CD4-positive, alpha-beta memory T cell (primary cell): ENCODE measurements at regions not wholly inside any gene's neighbourhood (a gene's known extent, or its start where the extent isn't known, plus 50 kb on each side); places are given as distances from the start of the nearest gene placed in this dataset.
A peak's percentile ranks its signal among the peaks of the same experiment; 100 is the strongest.

Source experiments
- CTCF ChIA-PET: fragments of 350-600 bp; sonication (Branson Sonifier 250); formaldehyde crosslinking; loops from one replicate; lab custom pipeline; 2021; ENCODE audit warnings: inconsistent platforms; ENCODE audit not compliant: partially characterized antibody; lab: Charles Lee
- POLR2A ChIA-PET: fragments of 350-600 bp; sonication (Branson Sonifier 250); formaldehyde crosslinking; loops from one replicate; lab custom pipeline; 2021; ENCODE audit not compliant: partially characterized antibody; lab: Charles Lee
- DNase-seq, 5 donors: peaks; one replicate each; pipeline versions ENCODE4 v3.0.0 to v3.0.0-alpha.2; 2020 to 2022; ENCODE audit warnings: mixed read lengths in 1 of 5
- H3K27ac ChIP-seq: one replicate; pipeline ENCODE4 v1.7.0; 2013; ENCODE audit warnings: low read depth, low read length
- H3K27me3 ChIP-seq: 2 replicates; pipeline ENCODE4 v1.7.0; 2013; ENCODE audit warnings: mild to moderate bottlenecking, low read length, moderate library complexity; ENCODE audit not compliant: insufficient read depth
- H3K36me3 ChIP-seq: 2 replicates; pipeline ENCODE4 v1.7.0; 2013; ENCODE audit warnings: mild to moderate bottlenecking, low read length, moderate library complexity; ENCODE audit not compliant: insufficient read depth
- H3K4me1 ChIP-seq: 2 replicates; pipeline ENCODE4 v1.7.0; 2013; ENCODE audit warnings: mild to moderate bottlenecking, low read length, moderate library complexity; ENCODE audit not compliant: insufficient read depth
- H3K4me3 ChIP-seq, 2 donors: one replicate each; pipeline ENCODE4 v1.7.0; 2013; ENCODE audit warnings: low read length in 2 of 2, mild to moderate bottlenecking in 1 of 2
- H3K9me3 ChIP-seq, 2 donors: one replicate each; pipeline ENCODE4 v1.7.0; 2013; ENCODE audit warnings: low read length in 2 of 2, control low read depth in 1 of 2; ENCODE audit not compliant: control insufficient read depth in 1 of 2
- H3K27ac Mint-ChIP-seq, 7 donors: one replicate each; pipeline ENCODE4 v1.8.0; 2020 to 2021; ENCODE audit warnings: mixed read lengths in 7 of 7, mild to moderate bottlenecking in 6 of 7, inconsistent platforms in 3 of 7, moderate library complexity in 3 of 7
- H3K27me3 Mint-ChIP-seq, 2 donors: one replicate each; pipeline ENCODE4 v1.8.0; 2020 to 2021; ENCODE audit warnings: mixed read lengths in 2 of 2
- H3K36me3 Mint-ChIP-seq, 2 donors: one replicate each; pipeline ENCODE4 v1.8.0; 2020 to 2021; ENCODE audit warnings: mixed read lengths in 2 of 2, inconsistent platforms in 1 of 2, mild to moderate bottlenecking in 1 of 2
- H3K4me1 Mint-ChIP-seq, 4 donors: one replicate each; pipeline ENCODE4 v1.8.0; 2020 to 2021; ENCODE audit warnings: mixed read lengths in 4 of 4, mild to moderate bottlenecking in 1 of 4
- H3K4me3 Mint-ChIP-seq, 8 donors: one replicate each; pipeline ENCODE4 v1.8.0; 2020 to 2021; ENCODE audit warnings: mixed read lengths in 8 of 8, mild to moderate bottlenecking in 7 of 8, moderate library complexity in 6 of 8, inconsistent platforms in 3 of 8
- H3K9me3 Mint-ChIP-seq, 8 donors: one replicate each; pipeline ENCODE4 v1.8.0; 2020 to 2021; ENCODE audit warnings: mixed read lengths in 8 of 8, mild to moderate bottlenecking in 5 of 8, inconsistent platforms in 3 of 8, moderate library complexity in 1 of 8
- intact Hi-C: fragments of 100-400 bp; cut with micrococcal nuclease; formaldehyde crosslinking; loops from one replicate; pipeline ENCODE4 v1.15.1; 2023

DNA sequence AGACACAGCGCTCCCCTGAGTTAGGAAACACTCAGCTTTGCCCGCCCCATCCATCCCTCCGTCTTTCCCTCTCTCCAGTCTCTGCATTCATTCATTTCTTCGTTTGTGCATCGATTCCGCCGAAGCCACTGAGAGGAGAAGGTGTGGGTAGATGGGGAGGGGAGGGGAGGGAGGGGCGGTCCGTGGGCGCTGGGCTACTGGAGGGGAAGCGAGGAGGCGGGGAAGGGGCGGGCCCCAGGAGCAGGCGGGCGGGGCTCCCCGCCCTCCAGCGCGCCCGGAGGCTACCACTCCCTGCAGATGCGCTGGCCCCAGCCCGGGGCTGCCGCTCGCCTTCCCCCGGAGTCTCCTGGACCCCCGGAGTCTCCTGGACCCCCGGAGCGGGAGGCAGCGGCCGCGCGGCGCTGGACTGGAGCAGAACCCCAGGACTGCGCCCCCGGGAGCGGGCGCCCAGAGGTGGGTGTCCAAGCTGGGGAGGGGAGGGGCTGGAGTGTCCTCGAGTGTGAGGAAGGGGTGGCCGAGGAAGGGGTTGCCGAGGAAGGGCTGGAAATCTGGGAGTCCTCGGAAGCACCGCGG, 159.5 kb downstream of the C9orf152 start:
- ChIA-PET CTCF (interaction anchor here (1.2 to 4.3 kb wide), 2 partner anchors 10 to 80 kb away, joined by 3 to 21 read pairs; no protein-coding TSS in a partner anchor), POLR2A (interaction anchor here (0.8 to 3.0 kb wide), 9 partner anchors 12 to 145 kb away, joined by 3 to 15 read pairs (median 7); no protein-coding TSS in a partner anchor)
- Mint-ChIP-seq H3K27ac (peak overlapping the region in 6 of 7 donors; percentile 3 to 81 (median 75)), H3K9me3 (peaks cover 0 to 6% (median 0%) of the 10 kb centered on the region in 8 donors), H3K4me1 (peaks cover 16 to 45% (median 37%) of the 10 kb centered on the region in 4 donors), H3K36me3 (peaks cover 0 to 5% of the 10 kb centered on the region in 2 donors), H3K4me3 (peak overlapping the region; percentile 88 to 94 (median 92)), H3K27me3 (peaks cover 2 to 5% of the 10 kb centered on the region in 2 donors)
- peak; percentile 62 to 78 (median 74) for DNase-seq
- Histone ChIP-seq H3K9me3 (no peaks in the 10 kb centered on the region), H3K4me1 (peaks cover 27% of the 10 kb centered on the region), H3K27ac (peak overlapping the region; percentile 34), H3K4me3 (peak overlapping the region; percentile 73 to 95), H3K36me3 (no peaks in the 10 kb centered on the region), H3K27me3 (no peaks in the 10 kb centered on the region)
- intact Hi-C loops, result loop anchor here (2.0 to 5.0 kb wide), 4 partner anchors 18 to 146 kb away; no protein-coding TSS in a partner anchor

DNA sequence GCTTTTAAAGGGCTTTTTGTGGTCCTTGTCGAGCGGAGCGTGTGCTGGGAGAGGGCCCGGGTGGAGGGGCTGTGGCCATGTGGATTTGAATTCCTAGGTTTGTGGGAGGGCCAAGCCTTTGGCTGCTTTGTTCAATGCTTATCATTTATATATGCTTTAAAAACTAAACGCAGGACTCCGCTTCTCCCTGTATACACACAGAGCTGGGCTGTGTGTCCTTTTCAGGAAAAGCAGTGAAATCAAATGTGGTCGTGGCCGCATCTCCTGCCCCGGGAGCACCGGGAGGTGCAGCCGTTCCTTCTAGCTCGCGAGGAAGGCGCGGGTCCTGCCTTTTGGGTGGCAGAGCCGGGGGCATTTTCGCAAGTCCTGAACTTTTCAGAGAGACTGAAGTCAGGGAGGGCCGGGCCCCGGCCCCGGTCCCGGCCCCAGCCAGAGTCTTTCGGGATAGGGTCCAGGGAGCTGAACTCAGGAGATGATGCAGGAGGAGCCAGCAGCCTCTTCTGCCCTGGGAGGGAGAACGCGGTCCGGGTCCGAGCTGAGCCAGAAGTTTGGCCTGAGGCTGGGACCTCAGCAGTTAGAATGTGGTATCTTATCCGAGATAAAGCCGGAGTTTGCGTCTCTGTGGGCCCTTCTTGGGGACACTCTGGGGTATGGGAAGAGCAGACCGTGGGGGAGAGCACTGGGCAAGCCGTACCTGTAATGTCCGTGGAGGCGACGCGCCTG, 158.8 kb downstream of the C9orf152 start:
- H3K4me1 ChIP-seq, result peaks cover 27% of the 10 kb centered on the region

DNA sequence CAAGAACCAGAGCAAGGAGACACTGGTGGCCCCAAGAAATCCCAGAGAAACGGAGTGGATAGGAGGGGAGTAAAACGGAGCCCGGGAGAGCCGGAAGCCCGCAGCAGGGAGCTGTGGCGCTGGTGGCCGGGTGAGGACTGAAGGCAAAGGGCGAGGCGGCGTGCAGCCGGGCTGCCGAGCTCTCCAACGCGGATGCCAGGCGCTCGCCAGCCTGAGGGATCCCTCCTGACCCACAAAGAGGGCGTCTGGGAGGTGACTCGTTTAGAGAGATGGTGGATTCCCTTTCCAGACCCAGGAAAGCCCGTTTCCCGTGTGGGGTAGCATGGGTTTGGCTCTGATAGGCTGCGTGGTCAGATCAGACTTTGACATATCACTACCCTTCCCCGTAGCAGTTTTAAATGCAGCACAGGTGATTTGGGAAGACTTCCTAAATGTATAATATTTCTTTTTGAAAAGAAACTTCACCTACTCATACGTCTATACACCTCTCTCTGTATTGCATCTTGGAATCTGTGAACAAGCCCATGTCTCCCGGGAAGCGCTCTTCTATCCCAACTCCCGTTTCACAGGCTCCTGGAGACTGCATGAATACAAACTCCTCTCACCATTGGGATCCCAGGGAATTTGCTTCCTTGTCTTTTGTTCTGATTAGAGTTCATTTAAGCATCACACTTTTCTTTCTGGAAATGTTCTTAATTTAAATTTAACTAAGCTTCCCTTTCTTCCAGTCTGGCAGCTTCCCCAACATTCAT, 158.1 kb downstream of the C9orf152 start:
- H3K27me3 ChIP-seq, result no peaks in the 10 kb centered on the region
- POLR2A ChIA-PET, result interaction anchor here (0.9 to 3.0 kb wide), 7 partner anchors 21 to 147 kb away, joined by 3 to 15 read pairs (median 7); no protein-coding TSS in a partner anchor
- intact Hi-C loops, result loop anchor here (2.0 to 5.0 kb wide), 4 partner anchors 19 to 147 kb away; no protein-coding TSS in a partner anchor
- peak overlapping the region; percentile 26 for H3K27ac ChIP-seq
- H3K4me1 ChIP-seq, result peaks cover 27% of the 10 kb centered on the region
- DNase-seq, result peak in 2 of 5 donors; percentile 0 to 4
- H3K9me3 Mint-ChIP-seq, result peaks cover 0 to 6% (median 0%) of the 10 kb centered on the region in 8 donors
- CTCF ChIA-PET, result interaction anchor here (1.2 to 4.3 kb wide), 2 partner anchors 8 to 146 kb away, joined by 3 to 21 read pairs; no protein-coding TSS in a partner anchor
- peaks cover 0 to 5% of the 10 kb centered on the region in 2 donors for H3K36me3 Mint-ChIP-seq
- H3K9me3 ChIP-seq, result no peaks in the 10 kb centered on the region
- peak overlapping the region; percentile 76 to 94 (median 92) for H3K4me3 Mint-ChIP-seq
- H3K4me1 Mint-ChIP-seq, result peaks cover 16 to 49% (median 39%) of the 10 kb centered on the region in 4 donors
- H3K36me3 ChIP-seq, result no peaks in the 10 kb centered on the region
- peak overlapping the region in 5 of 7 donors; percentile 9 to 87 (median 36) for H3K27ac Mint-ChIP-seq
- H3K27me3 Mint-ChIP-seq, result peaks cover 0 to 5% of the 10 kb centered on the region in 2 donors
- peak overlapping the region; percentile 73 to 95 for H3K4me3 ChIP-seq

More for the DNA sequence above, 158.8 kb downstream of the C9orf152 start:
- ChIA-PET CTCF (interaction anchor here (1.2 to 4.3 kb wide), 2 partner anchors 9 to 146 kb away, joined by 3 to 21 read pairs; no protein-coding TSS in a partner anchor), POLR2A (interaction anchor here (0.8 to 3.0 kb wide), 10 partner anchors 21 to 146 kb away, joined by 3 to 15 read pairs (median 6); no protein-coding TSS in a partner anchor)
- Mint-ChIP-seq H3K27me3 (peaks cover 0 to 5% of the 10 kb centered on the region in 2 donors), H3K27ac (peak overlapping the region in 5 of 7 donors; percentile 13 to 87 (median 24)), H3K9me3 (peaks cover 0 to 6% (median 0%) of the 10 kb centered on the region in 8 donors), H3K36me3 (peaks cover 0 to 5% of the 10 kb centered on the region in 2 donors), H3K4me1 (peaks cover 16 to 49% (median 39%) of the 10 kb centered on the region in 4 donors), H3K4me3 (peak overlapping the region; percentile 76 to 94 (median 92))
- H3K27me3 ChIP-seq, result no peaks in the 10 kb centered on the region
- no peaks in the 10 kb centered on the region for H3K36me3 ChIP-seq
- peak in 4 of 5 donors; percentile 3 to 7 (median 5) for DNase-seq
- H3K9me3 ChIP-seq, result no peaks in the 10 kb centered on the region
- H3K27ac ChIP-seq, result peak overlapping the region; percentile 26
- intact Hi-C loops, result loop anchor here (2.0 to 5.0 kb wide), 4 partner anchors 18 to 146 kb away; no protein-coding TSS in a partner anchor
- H3K4me3 ChIP-seq, result peak overlapping the region; percentile 73 to 95

DNA sequence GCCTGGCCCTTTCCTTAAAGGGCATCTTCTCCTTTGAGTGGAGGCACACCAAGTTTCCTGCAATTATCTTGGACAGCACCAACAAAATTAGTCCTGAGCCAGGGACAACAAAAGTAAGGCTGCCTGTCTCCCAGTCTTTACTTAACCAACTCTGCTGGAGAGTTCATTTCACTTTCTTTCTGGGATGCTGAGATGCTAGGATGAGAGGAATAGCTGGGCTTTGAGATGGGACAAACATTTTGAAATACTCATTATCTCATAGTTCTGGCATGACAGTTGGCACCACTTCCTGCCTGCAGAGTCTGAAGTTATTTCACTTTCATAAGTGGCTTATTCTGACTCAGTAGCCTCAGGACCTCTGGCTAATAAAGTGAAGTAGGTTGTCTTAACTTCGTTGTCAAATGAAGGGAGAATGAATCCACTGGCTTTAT, 157.0 kb downstream of the C9orf152 start:
- no peaks in the 10 kb centered on the region for H3K9me3 ChIP-seq
- peaks cover 0 to 5% of the 10 kb centered on the region in 2 donors for H3K36me3 Mint-ChIP-seq
- ChIA-PET CTCF (interaction anchor here (0.7 to 1.2 kb wide), 4 partner anchors 97 to 704 kb away, joined by 3 to 5 read pairs (median 4); no protein-coding TSS in a partner anchor), POLR2A (no interaction called here)
- H3K36me3 ChIP-seq, result no peaks in the 10 kb centered on the region
- H3K4me1 ChIP-seq, result peaks cover 27% of the 10 kb centered on the region
- H3K27me3 ChIP-seq, result no peaks in the 10 kb centered on the region
- H3K4me3 ChIP-seq, result no peak overlapping the region
- intact Hi-C loops, result no loop called here
- peaks cover 0 to 6% (median 0%) of the 10 kb centered on the region in 8 donors for H3K9me3 Mint-ChIP-seq
- H3K4me1 Mint-ChIP-seq, result peaks cover 16 to 49% (median 39%) of the 10 kb centered on the region in 4 donors
- peak overlapping the region in 1 of 7 donors; percentile 43 for H3K27ac Mint-ChIP-seq
- H3K27me3 Mint-ChIP-seq, result peaks cover 0 to 5% of the 10 kb centered on the region in 2 donors
- H3K27ac ChIP-seq, result no peak overlapping the region
- peak overlapping the region in 7 of 8 donors; percentile 29 to 92 (median 49) for H3K4me3 Mint-ChIP-seq
- peak in 1 of 5 donors; percentile 7 for DNase-seq

DNA sequence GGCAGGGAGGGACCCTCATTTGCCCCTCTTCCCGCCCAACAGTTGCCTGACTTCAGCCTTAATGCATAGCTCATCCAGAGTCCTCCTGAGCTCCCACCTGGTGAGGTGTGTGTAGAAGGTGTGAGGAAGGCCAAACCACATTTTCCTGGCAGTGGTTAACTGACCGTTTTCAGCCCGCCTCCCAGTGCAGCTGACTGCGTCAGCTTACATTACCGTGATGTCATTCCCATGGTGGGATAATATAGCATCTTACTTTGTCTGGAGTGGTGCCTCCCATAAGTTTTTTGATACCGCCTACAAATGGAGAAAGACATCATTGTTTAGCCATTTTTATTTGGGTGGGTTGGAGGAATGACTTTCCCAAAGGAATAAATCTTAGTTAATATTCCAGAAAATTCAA, 151.9 kb downstream of the C9orf152 start:
- ChIA-PET CTCF (interaction anchor here (1.1 to 10.6 kb wide), 7 partner anchors 96 to 174 kb away, joined by 3 to 262 read pairs (median 6); no protein-coding TSS in a partner anchor), POLR2A (no interaction called here)
- H3K9me3 ChIP-seq, result no peaks in the 10 kb centered on the region
- H3K27me3 Mint-ChIP-seq, result no peaks in the 10 kb centered on the region
- no peaks in the 10 kb centered on the region for H3K27me3 ChIP-seq
- H3K36me3 Mint-ChIP-seq, result peaks cover 0 to 3% of the 10 kb centered on the region in 2 donors
- DNase-seq, result no peak
- H3K4me1 ChIP-seq, result peaks cover 6% of the 10 kb centered on the region
- H3K4me1 Mint-ChIP-seq, result peaks cover 9 to 22% (median 16%) of the 10 kb centered on the region in 4 donors
- intact Hi-C loops, result no loop called here
- peaks cover 0 to 4% (median 0%) of the 10 kb centered on the region in 8 donors for H3K9me3 Mint-ChIP-seq
- H3K4me3 Mint-ChIP-seq, result no peak overlapping the region
- no peak overlapping the region for H3K4me3 ChIP-seq
- H3K36me3 ChIP-seq, result no peaks in the 10 kb centered on the region
- no peak overlapping the region for H3K27ac ChIP-seq
- H3K27ac Mint-ChIP-seq, result no peak overlapping the region

DNA sequence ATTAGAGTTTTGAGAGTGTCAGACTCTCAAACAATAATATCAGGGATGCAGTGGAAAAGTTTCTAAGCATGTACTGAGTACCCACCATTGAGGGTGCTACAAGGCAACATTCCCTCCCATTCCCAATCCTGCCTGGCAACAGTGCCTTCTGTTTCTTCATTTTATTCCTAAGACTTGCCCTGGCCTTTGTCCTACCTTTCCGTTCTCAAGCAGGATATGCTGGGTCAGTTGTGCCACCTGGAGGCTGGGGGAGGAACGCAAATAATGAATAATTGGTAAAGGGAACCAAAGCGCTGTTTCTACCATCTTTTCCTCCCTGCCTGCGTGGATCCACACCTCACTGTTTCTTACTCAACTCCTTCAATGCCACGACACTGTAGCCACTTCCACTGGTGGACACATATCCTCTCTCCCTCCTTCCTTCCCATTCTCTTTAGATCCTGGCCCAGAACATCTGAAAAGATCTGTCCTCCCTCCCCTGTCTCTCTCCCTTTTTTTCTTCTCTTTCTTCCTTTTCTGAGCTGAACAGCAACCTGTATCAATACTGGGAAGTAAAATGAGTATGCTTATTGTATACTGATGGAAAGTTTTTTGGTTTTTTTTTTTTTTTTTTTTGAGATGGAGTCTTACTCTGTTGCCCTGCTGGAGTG, 149.5 kb downstream of the C9orf152 start:
- Histone ChIP-seq H3K9me3 (no peaks in the 10 kb centered on the region), H3K27ac (no peak overlapping the region), H3K4me1 (no peaks in the 10 kb centered on the region), H3K27me3 (no peaks in the 10 kb centered on the region), H3K36me3 (no peaks in the 10 kb centered on the region), H3K4me3 (no peak overlapping the region)
- DNase-seq, result peak in 4 of 5 donors; percentile 40 to 48 (median 47)
- CTCF ChIA-PET, result interaction anchor here (0.6 to 10.6 kb wide), 28 partner anchors 8 to 177 kb away, joined by 3 to 262 read pairs (median 4); no protein-coding TSS in a partner anchor
- Mint-ChIP-seq H3K27me3 (no peaks in the 10 kb centered on the region), H3K36me3 (peaks cover 3 to 6% of the 10 kb centered on the region in 2 donors), H3K4me3 (no peak overlapping the region), H3K4me1 (peaks cover 4 to 15% (median 7%) of the 10 kb centered on the region in 4 donors), H3K27ac (no peak overlapping the region), H3K9me3 (peaks cover 0 to 1% (median 0%) of the 10 kb centered on the region in 8 donors)
- POLR2A ChIA-PET, result interaction anchor here (0.9 to 1.4 kb wide), 2 partner anchors 90 to 155 kb away, joined by 3 to 7 read pairs; no protein-coding TSS in a partner anchor
- intact Hi-C loops, result loop anchor here (1.0 to 2.0 kb wide), 4 partner anchors 54 to 159 kb away; no protein-coding TSS in a partner anchor
